ENCODE measurements at regions not wholly inside any gene's neighbourhood (a gene's known extent, or its start where the extent isn't known, plus 50 kb on each side); places are given as distances from the start of the nearest gene placed in this dataset.

DNA sequence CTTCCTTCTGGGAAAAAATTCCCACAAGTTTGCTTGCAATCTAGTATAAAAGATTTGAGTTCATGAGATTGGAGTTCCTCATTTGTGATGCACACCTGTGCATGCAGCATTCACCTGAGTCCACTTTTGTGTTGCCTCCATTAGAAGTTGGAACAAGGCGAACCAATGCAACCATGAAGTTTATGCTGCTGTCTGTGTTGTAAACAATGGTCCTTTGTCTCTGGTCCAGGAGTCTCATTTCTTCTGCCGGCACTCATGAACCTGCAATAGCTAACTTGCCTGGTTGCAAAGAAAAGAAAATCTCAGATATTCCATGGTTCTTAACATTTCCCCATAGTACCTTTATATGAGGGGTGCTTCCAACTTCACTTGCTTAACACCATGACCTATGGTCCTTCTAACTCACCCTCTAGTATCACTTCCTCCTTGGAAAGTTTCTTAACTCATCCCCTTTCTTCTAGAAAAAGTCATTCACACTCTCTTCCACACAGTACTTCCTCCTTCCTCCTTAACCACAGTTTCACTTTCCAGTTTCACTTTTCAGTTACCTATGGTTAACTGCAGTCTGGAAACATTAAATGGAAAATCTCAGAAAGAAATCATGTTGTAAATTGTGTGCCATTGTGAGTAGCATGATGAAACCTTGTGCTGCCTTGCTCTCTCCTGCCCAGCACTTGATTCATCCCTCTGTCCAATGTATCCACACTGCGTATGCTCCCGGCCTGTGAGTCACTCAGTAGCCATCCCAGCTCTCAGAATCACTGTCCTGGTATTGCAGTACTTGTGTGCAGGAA, 128.8 kb upstream of the TRIB2 start:
- DNase-seq (ENCODE audit: low read depth) = no peak

DNA sequence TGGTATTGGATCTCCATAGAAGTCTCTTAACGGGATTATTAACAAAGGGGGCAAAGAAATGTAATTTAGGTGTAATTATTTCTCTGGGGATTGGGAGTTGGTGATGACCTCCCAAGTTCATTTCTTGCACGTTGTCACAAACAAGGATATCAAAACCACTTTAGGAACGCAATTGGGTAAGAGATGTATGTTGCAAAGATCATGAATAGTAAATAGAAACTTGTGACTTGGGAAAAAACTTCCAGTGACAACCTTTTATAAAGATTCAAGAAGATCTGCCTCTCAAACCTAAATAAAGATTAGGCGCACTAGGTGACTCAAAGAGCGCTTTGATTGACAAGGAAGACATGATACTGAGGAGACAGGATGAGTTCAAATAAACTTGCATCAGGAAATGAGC, 127.8 kb upstream of the TRIB2 start:
- DNase-seq (ENCODE audit: low read depth) = no peak

DNA sequence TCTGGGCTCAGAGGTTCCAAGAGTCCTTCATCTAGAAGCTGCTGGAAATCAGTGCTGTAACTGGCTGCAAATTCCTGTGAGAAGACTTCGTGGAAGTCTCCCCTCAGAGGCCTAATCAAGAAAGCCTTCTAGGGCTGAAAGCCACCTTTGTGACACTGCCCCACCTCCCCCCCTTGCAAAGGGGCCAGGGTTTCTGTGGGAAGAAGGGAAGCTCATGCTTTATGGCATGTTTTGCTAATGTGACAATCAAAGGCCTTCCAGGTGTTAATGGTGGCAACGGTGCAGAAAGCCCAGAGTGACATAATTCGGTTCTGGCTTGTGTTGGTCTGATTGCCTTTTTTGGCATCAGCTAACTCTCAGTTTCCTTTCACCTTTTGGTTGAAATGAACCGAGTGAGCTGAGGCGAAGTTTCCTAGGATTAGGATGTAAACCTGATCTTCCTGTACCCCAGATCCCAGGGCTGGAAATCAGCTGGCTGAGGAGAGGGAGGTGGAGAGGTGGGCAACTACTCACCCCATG, 126.9 kb upstream of the TRIB2 start:
- DNase-seq (ENCODE audit: low read depth) = no peak

DNA sequence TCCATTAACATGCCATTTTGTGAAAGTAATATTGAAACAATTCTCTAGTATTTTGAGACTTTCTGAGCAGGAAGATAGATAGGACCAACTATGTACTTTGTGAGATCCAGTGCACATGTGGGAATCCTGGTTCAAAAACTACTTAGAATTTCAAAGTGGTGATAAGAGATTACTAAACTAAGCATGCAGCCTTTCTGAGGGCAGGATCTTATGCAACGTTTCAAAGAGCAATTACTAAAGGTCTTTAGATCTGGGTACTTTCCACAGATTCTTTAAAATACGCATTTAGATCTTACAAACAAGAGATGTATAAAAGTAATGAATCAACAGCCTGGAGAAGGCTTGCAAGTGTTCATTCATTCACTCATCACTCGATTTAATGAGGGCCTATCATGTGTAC, 124.4 kb upstream of the TRIB2 start:
- no peak for DNase-seq (ENCODE audit: low read depth)

DNA sequence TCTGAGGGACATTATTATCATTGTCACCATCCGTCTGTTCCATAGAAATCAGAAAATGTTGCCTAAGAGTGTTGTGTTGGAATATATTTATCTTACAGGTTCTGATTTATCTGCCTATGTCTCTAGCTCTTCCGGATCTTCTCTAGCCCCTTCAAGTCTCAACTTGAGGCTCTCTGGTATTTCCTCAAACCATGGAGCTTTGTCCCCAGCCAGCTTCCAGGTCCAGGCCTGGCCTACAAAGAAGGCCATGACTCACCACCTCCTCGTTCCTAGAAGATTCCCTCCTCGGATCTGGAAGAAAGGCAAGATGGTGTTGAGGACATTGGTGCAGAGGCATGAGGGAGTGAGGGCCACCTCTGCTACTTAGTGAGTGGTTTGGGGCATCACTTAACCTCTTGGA, 122.1 kb upstream of the TRIB2 start:
- no peak for DNase-seq (ENCODE audit: low read depth)

DNA sequence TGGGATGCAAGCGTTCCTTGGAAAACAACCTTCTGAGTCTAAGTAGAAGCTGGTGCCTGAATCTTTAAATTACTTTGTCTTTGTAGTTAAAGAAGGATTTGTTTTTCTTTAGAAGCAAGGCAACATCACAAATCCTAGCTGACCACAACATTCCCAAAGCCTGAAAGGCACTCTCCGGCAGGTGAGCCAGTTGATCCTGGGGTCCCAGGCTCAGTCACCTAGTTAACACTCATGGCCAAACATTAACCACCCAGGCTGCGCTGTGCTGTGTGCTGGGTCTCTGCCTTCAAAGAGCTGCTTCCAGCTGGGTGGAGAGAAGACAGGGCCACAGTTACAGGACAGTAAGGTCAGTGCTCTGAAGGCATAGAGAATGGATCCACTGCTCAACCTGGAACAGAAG, 120.0 kb upstream of the TRIB2 start:
- no peak for DNase-seq (ENCODE audit: low read depth)

DNA sequence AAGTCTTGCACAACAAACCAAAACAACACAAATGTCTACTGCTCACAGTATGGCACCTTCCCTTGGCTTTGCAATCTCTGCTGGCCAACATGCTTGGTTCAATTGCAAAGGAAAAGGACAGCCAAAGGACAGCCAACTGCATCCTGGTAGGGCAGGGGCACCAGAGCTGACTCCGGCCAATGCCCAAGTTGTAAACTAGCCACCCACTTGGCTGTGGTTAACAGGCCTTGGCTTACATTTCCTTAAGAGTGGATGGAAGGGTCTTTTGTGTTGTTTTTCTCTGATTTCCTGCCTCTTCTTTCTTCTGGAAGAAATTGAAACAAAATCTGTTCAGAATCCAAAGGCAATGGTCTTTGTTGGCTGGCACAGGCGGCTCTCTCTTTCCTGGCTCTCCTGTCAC, 119.1 kb upstream of the TRIB2 start:
- DNase-seq (ENCODE audit: low read depth) = no peak

DNA sequence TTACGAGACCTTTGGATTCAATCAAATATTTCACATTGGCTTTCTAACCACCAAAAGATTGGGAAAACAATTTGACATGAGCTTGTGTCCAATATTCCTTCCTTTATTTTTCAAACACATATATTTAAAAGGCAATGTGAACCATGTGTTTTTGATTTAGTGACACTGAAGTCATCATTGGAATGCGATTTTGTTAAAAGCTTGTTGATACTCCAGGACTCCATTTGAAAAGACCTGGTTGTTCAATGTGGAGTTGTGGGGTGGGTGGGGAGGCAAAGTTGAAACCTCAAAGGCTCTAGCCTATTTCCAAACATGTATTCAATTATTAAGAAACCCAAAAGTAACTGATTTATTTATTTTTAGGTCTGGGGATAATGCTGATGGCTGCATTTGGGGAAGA, 114.1 kb upstream of the TRIB2 start:
- DNase-seq (ENCODE audit: low read depth) = no peak

DNA sequence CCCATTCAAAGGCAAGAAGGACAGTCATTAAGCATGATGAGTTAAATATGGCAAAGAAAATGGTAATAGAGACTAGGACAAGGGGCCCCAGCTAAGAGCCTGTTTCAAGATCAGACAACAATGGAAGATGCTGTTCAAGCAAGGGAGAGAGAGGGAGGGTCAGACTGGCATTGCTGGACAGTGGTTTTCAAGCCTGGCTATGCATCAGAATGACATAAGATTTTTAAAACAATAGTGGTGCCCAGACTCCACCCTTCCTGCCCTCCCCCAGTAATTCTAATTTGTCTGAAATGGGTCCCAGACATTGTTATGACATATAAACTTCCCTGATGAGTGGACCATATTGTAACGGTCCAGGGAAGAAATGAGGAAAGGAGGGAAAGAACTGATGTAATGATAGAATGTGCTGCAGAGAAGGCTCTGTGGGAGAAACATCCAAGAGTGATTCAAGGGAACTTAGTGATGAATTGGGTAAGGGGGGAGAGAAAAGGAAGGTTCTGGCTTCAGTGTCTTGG, 112.9 kb upstream of the TRIB2 start:
- DNase-seq (ENCODE audit: low read depth) = no peak

DNA sequence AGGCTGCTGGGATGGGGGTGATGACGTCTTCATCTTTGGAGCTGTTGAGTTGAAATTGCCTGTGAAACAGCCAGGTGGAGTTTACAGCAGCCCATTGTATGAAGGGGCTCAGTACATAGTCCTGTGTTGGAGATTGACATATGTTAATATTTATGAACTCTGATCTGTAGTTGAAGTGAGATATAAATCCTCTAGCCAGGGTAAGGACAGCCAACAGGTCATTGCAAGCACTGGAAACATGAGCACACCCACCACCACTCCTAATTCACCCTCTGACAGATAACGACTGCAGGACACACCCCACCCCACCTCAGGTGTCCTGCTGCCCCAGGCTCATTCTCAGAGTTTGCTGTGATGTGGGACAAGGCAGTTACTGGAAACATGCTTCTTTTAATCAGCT, 112.4 kb upstream of the TRIB2 start:
- DNase-seq (ENCODE audit: low read depth) = no peak

DNA sequence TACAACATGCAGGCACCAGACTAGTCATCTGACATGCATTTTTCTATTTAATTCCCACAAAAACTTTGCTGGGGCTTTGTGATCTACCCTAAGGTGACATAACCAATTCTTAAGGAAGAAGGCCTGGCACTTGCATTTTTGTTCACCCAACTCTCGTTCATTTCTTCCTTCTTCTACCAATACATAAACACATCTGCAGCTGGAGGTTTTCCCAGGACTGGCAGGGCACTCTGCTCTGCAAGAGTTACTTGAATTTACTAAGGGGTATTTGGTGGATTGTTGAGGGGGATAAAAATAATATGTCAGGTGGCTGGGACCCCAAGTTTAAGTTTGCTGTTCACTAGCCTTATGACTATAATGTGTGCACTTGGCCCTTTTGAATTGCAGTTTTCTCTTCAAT, 111.4 kb upstream of the TRIB2 start:
- DNase-seq (ENCODE audit: low read depth) = no peak

DNA sequence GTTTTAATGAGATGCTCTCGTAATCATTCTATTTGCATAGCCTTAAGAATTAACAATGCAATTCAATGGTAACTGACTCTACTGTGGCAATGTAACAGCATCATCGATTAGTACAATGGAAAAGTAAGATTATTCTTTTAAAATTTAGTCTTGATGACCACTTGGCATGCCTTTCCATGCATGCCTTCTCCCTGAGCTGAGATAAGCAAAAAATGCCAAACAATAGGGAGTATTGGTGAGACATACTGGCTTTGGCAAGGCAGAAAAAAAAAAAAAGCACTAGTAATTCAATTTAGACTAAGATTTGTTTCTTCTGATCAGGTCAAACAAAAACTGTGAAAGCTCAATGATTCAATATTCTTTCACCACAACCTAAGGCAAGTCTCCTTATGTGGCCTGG, 110.8 kb upstream of the TRIB2 start:
- no peak for DNase-seq (ENCODE audit: low read depth)

DNA sequence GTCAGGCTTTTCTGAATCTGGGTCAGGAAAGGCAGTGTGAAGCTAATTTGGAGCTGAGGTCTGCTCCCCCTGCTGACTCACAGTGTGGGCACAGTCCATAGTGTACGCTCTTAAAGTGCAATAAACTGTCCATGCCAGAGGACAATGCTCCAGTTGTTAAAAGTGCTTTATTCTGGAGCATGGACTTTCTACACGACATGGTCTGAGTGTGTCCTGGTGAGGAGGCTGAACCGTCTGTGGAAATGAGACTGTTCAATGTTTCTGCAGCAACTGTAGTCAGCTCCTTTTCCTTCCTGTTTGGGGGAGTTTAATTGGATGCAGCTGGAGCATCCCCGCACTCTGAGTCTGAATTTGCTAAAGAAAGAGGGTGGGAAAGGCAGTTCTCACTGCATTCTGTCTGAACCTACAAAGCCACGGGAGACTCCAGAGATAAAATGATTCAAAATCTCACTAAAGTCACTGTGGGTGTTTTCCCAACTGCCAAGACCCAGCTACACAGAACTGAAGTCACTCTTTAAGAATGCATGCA, 110.2 kb upstream of the TRIB2 start:
- no peak for DNase-seq (ENCODE audit: low read depth)

DNA sequence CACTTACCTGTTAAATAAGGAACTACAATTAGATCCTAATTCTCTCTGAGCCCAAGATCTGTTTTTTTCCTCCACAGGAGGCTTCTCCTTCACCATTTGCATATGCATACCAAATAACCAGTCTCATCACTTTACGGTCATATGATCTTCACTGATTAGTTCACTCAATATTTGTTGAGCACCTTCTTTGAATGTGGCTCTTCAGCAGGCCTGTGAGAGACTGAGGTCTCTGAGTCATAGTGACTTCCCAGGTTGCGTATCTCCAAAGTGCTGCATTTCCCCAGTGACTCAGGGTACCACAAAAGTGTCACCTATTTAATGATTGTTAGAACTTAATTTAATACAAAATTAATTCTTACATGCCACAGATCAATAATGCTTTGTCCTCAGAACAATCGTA, 108.8 kb upstream of the TRIB2 start:
- no peak for DNase-seq (ENCODE audit: low read depth)

DNA sequence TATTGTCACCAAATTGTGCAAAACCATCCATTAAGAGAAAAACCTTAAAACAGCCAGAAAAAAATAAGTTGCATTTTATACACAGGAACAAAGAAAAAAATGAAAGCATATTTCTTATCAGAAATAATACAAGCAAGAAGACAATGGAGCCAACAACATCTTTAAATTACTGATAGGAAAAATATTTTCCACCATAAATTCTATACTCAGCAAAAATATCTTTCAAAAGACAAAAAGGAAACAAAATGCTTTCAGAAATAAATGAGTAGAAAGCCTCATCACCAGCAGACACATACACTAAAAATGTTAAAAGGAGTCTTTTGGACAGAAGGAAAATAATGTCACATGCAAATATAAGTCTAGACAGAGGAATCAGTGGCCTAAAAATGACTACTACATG, 106.4 kb upstream of the TRIB2 start:
- no peak for DNase-seq (ENCODE audit: low read depth)

DNA sequence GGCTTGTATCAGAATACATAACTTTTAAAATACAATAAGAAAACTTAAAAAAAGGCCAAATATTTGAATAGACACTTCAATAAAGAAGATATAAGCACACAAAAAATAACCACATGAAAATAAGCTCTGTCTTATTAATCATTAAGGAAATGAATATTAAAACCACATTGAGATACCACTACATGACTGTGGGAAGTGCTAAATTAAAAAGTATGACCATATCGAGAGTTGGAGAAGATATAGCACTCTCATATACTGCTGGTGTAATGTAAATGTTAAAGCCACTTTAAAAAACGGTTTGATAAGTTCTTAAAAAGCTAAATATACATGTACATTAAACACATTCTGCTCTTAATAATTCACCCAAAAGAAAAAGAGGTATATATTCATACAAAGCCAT, 104.6 kb upstream of the TRIB2 start:
- no peak for DNase-seq (ENCODE audit: low read depth)

DNA sequence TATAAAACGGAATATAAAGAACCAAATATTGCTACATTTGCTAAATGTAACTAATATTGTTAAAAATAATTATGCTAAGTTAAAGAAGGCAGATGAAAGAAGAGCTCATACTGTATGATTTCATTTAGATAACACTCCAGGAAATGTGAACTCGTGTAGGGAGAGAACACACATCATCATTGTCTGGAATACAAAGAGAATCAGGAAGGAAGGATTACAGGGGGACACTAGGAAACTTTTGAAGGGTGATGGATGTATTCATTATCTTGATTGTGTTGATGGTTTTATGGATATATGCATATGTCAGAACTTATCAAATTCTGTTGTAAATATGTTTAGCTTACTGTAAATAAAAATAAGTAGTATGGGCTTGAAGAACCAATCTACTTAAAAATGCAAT, 104.1 kb upstream of the TRIB2 start:
- DNase-seq (ENCODE audit: low read depth) = no peak

DNA sequence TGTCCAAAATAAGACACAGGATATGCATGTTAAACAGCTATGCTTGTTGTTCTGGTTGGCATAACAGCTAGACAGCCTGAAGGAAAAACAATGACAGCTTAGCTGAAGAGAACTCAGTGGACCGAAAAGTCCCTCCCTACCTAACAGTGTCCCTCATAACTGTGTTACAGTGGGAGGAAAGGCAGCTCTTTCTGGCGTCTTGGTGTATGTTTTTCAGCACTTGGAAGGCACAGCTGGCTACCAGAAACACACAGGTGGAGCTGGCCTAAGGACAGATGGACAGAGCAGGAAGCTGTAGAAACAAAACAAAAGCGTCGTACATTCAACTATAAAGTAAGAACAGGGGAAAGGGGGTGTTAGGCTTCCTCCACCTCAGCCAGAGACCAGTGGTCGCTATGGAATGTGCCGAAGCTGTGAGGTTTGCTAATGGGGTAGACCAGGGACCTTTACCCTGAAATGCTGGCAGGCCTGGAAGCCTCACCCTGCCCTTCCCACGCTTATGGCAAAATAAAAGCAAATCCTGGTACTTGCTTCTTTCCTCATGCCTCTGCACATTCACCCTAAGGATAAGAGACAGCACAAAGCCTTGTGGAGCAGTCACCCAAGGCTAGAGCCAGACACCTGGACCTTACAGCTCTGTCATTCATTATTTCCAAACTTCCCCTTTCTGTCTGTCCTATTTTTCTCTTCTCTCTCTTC, 103.5 kb upstream of the TRIB2 start:
- DNase-seq (ENCODE audit: low read depth) = no peak

DNA sequence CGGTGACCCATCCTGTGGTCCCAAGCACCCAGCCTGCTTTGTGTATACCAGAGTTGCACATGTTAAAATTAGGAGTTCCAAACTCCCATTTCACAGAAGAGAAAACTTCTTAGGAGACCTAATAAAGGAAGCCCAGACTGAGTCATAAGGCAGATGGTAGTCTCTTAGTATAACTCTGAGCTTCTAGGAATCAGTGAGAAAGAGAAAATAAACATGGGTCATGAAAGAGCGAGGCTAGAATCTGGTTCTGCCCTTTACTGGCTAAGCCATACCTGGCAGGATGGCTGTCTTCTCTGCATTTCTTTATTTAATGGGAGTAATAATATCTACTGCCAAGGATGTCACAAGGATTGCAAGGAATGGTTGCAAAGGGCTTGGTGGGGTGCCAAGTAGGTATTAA, 101.2 kb upstream of the TRIB2 start:
- no peak for DNase-seq (ENCODE audit: low read depth)

DNA sequence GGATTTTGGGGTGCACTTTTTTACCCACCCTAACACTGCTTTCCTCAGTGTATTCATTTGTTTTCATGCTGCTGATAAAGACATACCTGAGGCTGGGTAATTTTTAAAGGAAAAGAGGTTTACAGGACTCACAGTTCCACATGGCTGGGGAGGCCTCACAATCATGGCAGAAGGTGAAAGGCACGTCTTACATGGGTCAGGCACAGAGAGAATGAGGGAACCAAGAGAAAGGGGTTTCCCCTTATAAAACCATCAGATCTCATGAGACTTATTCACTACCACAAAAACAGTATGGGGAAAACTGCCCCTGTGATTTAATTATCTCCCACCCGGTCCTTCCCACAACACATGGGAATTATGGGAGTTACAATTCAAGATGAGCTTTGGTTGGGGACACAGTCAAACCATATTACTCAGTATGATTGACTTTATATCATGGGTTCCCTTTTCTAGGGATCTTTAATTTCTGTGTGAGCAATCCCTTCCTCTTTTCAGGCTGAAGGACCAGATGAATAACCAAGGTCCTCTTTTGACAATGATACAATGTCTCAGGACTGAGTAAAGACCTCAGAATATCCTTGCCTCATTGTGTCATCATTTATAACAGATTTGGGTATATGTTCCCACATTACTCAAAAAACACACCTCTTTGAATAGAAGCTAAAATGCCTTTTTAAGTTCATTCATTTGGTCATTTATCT, 100.1 kb upstream of the TRIB2 start:
- no peak for DNase-seq (ENCODE audit: low read depth)

DNA sequence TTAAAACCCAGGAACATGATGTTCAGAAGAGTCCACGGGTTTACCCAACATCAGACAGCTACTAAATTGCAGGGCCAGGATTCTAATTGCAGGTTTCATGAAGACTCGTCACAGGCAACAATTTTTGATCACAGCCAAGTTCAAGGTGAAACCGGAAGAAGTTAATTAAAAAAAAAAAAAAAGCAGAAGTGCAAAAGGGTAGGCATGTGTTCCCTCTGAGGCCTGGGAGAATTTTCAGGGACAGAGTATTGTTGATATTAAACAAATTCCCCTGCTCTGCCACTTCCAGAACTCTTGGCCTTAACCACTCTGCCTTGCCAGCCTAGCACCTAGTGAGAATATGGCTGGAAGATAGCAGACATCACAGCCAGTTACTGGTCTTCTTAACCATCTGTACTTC, 99.4 kb upstream of the TRIB2 start:
- no peak for DNase-seq (ENCODE audit: low read depth)

DNA sequence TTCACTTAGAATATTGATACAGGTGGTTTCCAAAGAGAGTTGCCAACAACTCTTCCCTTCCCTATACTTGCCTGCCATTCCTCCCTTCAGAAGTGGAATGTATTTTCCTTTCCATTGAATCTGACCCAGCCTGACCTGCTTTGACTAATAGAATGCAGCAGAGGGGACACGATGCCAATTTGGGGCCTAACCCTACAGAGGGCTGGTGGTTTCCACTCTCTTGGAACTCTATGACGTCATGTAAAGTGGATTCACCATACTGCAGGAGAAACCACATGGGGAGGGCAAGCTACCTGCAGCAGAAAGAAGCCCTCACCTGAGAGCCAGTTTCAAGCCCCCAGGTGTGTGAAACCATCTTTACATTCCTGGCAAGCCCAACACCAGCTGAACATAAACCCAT, 98.9 kb upstream of the TRIB2 start:
- no peak for DNase-seq (ENCODE audit: low read depth)

DNA sequence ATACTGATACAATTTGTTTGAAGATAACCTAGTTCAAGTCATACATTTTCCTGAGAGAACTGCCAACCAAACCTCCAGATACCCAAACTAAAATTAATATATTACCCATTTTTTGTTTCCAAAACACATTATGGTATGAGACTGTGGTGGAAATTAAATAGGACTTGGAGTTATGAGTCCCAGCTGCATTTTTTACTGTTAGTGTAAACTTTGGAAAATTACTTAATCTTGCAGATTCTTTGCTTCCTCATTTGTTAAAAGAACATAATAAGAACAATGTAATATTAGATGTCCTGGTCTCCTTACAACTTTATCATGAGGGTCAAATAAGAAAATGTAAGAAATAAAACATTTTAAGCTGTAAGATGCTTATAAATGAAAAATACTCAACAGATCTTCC, 98.2 kb upstream of the TRIB2 start:
- no peak for DNase-seq (ENCODE audit: low read depth)
